HUES64 (cell line): ENCODE measurements at regions not wholly inside any gene's neighbourhood (a gene's known extent, or its start where the extent isn't known, plus 50 kb on each side); places are given as distances from the start of the nearest gene placed in this dataset.

ENCODE experiments used
- H3K27ac ChIP-seq: 2 replicates; pipeline ENCODE4 v1.7.0; 2013; ENCODE audit warnings: low read depth, low read length, inconsistent platforms
- H3K27me3 ChIP-seq: 2 replicates; pipeline ENCODE4 v1.6.1; 2013; ENCODE audit warnings: mild to moderate bottlenecking, low read length; ENCODE audit not compliant: insufficient read depth
- H3K36me3 ChIP-seq: 2 replicates; pipeline ENCODE4 v1.6.1; 2013; ENCODE audit warnings: mild to moderate bottlenecking, low read length; ENCODE audit not compliant: insufficient read depth
- H3K4me1 ChIP-seq: 2 replicates; pipeline ENCODE4 v1.6.1; 2013; ENCODE audit warnings: mild to moderate bottlenecking, low read length, moderate library complexity; ENCODE audit not compliant: insufficient read depth
- H3K4me3 ChIP-seq: 2 replicates; pipeline ENCODE4 v1.5.1; 2013; ENCODE audit warnings: mild to moderate bottlenecking, low read length, moderate library complexity
- H3K9ac ChIP-seq: 2 replicates; pipeline ENCODE4 v1.6.1; 2013; ENCODE audit warnings: mild to moderate bottlenecking, low read depth, low read length
- H3K9me3 ChIP-seq: 2 replicates; pipeline ENCODE4 v1.6.1; 2013; ENCODE audit warnings: low read depth, low read length; ENCODE audit not compliant: insufficient read depth
- WGBS: fragments of 150-250, 120-280 bp; methylation state at CpG from one replicate; pipeline ENCODE4 v1.1.7; 2013; ENCODE audit warnings: missing lambda C conversion rate; 5-methylcytosine and 5-hydroxymethylcytosine counted together

DNA sequence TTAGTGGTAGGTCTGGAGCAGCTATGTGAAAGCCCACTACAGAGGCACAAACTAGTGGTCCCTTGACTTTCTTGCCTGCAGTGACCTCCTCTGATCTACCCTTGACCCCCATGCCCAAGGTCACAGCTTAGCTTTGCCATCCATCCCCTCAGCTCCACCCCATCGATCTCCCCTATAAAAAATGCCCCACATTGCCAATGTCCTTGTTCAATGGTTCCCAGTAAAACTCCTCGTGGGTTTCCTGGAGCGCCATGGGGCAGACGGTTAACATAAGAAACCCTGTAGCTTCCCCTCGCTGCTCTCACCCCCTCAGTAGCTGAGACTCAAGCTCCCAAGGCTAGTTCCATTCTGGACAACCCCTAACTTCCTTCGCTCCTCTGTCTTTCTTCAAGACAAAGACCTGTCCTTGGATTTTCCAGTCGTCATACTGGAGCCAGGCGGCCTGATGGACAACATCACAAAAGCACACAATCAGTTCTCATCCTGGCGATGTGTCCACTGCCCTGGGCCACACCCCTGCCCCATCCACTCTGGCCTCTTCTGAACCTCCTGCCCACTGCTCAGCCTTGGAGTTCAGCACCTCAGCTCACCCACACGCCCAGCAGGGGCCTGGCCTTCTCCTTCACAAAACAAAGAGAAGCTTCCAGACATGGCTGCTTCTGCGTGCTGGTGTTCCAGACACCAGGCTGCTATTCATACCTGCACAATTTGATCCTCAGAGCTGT lies 1429.3 kb downstream of the BRD1 start:
- Histone ChIP-seq H3K27ac (no peak overlapping the region), H3K9me3 (no peaks in the 10 kb centered on the region), H3K9ac (no peak overlapping the region), H3K36me3 (no peaks in the 10 kb centered on the region), H3K4me3 (no peak overlapping the region), H3K4me1 (no peaks in the 10 kb centered on the region), H3K27me3 (no peaks in the 10 kb centered on the region)
- 93% methylated on average over 11 of the region's 11 CpGs for WGBS

DNA sequence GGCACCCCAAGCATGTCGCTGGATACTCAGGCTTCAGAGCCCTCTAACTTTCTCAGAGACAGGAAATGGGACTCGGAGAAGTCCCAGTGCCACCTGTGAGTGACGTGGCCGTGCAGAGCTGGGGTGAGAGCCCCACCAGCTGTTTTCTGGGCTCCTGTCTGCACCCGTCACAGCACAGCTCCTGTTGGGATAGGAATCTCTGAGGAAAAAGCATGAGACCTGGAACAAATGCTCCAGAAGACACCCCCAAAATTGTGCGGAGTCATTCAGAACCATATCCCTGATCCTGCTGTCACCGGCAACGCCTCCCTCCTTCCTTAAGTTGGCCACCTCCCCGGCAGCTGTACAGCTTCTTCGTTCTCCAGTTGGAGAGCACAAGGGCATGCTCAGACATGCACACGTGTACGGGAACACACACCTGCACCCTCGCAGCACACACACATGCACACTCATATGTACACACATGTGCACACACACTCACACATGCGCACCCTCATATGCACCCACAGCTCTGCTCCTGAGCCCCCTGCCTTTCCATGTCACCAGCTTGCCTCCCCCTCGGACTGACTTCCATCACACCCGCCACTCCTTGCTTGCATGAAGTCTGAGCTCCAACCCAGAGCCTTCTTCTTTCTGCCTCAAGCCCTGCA lies 1430.0 kb downstream of the BRD1 start:
- Histone ChIP-seq H3K27me3 (no peaks in the 10 kb centered on the region), H3K36me3 (no peaks in the 10 kb centered on the region), H3K27ac (no peak overlapping the region), H3K9ac (no peak overlapping the region), H3K4me1 (no peaks in the 10 kb centered on the region), H3K4me3 (no peak overlapping the region), H3K9me3 (no peaks in the 10 kb centered on the region)
- WGBS: 94% methylated on average over 16 of the region's 16 CpGs

DNA sequence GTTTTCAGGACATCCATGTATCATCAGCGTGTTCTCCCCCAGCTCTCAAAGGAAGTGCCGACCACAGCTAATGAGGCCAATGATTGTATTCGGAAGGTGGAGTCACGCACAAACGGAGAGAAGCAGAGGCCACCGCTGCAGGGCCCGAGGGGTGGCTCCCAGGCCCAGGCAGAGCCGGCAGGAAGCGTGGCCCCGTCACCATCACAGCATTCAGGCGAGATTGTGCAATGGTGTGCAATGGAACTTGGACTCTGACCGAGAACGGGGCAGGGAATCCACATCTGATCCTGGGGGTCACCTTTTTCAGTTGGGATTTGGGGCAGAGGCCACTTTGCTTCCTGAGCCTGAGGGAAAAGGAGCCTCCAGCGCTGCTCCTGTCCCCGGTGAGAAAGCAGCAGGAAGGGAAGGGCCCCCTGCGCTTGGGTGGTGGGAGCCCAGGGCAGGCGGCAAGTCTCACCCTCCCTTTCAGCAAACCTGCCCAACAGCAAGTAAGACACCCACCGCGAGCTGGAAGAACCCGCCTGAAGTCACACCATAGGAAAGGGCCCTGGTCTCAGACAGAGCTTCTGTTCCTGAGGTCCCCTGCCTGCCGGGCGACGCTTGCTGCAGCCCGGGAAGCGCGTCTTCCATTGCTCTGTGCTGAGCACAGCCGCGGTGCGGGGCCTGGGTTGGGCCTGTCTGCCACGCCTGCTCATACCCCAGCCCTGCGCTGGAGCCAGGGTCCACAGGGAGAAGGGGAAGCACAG lies 1430.7 kb downstream of the BRD1 start:
- WGBS: 91% methylated on average over 31 of the region's 31 CpGs
- no peaks in the 10 kb centered on the region for H3K27me3 ChIP-seq
- no peak overlapping the region for H3K27ac ChIP-seq
- no peak overlapping the region for H3K9ac ChIP-seq
- H3K9me3 ChIP-seq: no peaks in the 10 kb centered on the region
- H3K4me1 ChIP-seq: no peaks in the 10 kb centered on the region
- H3K36me3 ChIP-seq: no peaks in the 10 kb centered on the region
- H3K4me3 ChIP-seq: no peak overlapping the region

DNA sequence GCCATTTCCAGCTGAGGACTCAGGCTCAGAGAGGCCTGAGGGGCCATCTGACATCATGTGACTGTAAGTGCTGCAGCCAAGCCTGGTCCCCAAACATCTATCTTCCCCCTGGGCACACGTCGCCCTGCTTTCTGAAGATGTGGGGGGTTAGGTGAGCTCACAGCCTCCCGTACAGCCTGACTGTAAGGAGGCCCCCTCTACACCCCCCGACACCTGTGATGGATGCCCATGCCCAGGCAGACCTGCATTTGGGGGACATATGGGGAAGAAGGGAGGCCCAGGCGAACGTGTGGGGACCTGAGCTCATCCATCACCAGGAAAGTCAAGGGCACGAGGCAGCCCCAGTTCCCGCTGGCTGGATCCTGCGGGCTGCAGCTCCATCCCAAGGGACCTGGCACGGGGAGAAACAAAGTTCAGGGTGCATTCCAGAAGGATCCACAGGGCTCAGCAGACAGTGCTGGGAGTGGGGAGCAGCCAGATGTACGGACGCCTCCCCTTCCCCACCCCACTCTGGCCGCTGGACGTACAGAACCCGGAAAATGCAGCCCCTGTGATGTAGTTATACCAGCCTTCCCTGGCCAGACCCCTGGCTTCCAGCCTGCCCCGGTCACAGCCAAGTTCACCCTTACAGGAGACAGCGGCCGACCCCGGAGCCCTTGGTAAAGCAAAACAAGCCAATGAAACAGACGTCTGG lies 1431.4 kb downstream of the BRD1 start:
- H3K4me3 ChIP-seq: no peak overlapping the region
- H3K27ac ChIP-seq: no peak overlapping the region
- H3K9me3 ChIP-seq: no peaks in the 10 kb centered on the region
- WGBS: 95% methylated on average over 20 of the region's 20 CpGs
- no peaks in the 10 kb centered on the region for H3K4me1 ChIP-seq
- H3K36me3 ChIP-seq: no peaks in the 10 kb centered on the region
- no peaks in the 10 kb centered on the region for H3K27me3 ChIP-seq
- H3K9ac ChIP-seq: no peak overlapping the region

DNA sequence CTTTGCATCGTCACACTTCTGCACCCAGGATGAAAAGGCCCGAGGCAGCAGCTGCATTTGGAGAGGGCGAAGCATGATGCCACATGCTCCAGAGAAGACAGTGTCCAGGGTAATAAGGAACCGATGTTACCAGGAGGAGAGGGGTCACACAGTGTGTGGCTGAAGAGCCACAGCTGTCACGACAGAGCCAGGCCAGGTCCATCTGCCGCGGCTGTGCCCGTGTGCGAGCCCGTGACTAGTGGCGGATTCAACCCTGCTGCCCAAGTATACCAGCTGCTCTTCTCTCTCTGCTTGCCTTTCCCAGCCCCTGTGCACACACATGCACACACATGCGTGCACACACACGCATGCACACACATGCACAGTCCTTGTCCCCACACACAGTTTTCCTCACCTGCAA lies 1432.5 kb downstream of the BRD1 start:
- H3K27ac ChIP-seq: no peak overlapping the region
- no peaks in the 10 kb centered on the region for H3K27me3 ChIP-seq
- no peaks in the 10 kb centered on the region for H3K36me3 ChIP-seq
- H3K9me3 ChIP-seq: no peaks in the 10 kb centered on the region
- WGBS: 95% methylated on average over 13 of the region's 13 CpGs
- no peak overlapping the region for H3K4me3 ChIP-seq
- no peaks in the 10 kb centered on the region for H3K4me1 ChIP-seq
- no peak overlapping the region for H3K9ac ChIP-seq

DNA sequence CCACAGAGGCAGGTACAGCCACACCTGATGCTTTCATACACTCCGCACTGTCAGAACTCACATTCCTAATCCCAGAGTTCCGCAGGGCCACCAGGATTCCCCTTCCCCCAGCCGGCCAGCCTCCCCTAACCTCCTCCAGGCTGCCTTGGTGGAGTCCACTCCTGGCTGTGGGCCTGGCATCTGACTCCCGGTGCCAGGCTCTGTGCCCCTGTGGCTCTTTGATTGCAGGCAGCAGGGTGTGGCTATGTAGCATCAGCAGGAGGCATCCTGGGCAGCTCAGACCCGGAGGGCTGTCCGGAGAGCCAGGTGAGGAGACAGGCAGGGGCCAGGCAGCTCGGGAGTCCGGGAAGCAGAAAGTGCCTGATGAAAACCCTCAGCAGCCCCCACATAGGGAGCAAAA lies 1432.9 kb downstream of the BRD1 start:
- Histone ChIP-seq H3K27ac (no peak overlapping the region), H3K27me3 (no peaks in the 10 kb centered on the region), H3K36me3 (no peaks in the 10 kb centered on the region), H3K4me1 (no peaks in the 10 kb centered on the region), H3K4me3 (no peak overlapping the region), H3K9ac (no peak overlapping the region), H3K9me3 (no peaks in the 10 kb centered on the region)
- WGBS: 88% methylated on average over 8 of the region's 8 CpGs

DNA sequence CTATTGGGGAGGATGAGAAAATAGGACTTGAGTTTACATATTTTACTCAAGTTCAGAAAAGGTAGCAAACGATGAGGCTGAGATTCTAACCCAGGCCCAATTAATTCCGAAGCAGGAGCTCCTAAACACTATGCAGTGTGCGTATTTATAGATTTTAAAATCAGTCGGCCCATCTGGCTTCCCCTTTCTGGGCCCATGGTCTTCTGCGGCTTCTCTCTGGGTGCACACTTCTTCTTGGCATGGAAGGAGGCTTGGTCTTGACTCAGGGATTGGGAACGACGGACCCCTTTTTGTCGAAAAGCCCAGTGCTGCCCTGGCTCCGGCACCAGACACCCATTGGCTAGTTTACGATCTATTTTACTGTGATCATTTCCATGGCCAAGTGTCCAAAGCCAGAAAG lies 1433.8 kb downstream of the BRD1 start:
- Histone ChIP-seq H3K36me3 (no peaks in the 10 kb centered on the region), H3K4me1 (no peaks in the 10 kb centered on the region), H3K27me3 (no peaks in the 10 kb centered on the region), H3K9ac (no peak overlapping the region), H3K9me3 (no peaks in the 10 kb centered on the region), H3K27ac (no peak overlapping the region), H3K4me3 (no peak overlapping the region)
- WGBS: 95% methylated on average over 10 of the region's 10 CpGs

DNA sequence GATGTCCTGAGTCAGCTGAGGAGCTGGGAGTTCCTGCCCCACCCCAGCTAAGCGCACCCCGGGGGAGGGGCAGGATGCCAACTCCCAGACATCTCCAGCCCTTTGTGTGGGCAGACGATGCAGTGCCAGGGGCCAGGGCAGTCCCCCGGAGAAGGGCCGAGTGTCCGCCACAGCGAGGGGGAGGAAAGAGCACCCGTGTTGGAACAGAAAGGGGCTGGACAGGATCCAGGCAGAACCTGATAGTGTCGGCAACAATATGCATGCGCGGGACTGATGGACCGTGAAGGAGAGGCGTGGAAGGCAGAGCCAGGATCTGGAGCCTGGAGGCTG lies 1434.7 kb downstream of the BRD1 start:
- Histone ChIP-seq H3K4me1 (no peaks in the 10 kb centered on the region), H3K27me3 (no peaks in the 10 kb centered on the region), H3K27ac (no peak overlapping the region), H3K4me3 (no peak overlapping the region), H3K9ac (no peak overlapping the region), H3K36me3 (no peaks in the 10 kb centered on the region), H3K9me3 (no peaks in the 10 kb centered on the region)
- 92% methylated on average over 13 of the region's 13 CpGs for WGBS

DNA sequence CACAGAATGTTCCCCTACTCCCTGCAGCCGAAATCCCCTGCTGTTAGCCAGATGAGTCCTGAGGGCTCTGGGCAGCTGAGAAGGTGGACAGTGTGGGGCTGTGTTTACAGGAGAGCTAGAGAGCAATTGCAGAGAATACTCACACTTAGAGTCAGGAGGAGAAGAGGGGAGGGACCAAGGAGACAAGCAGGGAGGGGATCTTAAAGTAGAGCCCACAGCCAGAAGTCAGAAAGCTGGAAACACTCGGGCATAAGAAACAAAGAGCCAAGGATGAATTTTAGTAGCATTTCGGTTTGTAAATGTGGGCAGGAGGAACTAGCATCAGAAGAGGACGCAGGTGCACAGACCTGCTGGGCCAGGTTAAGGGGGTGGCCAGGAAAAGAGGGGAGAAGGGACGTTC lies 1435.9 kb downstream of the BRD1 start:
- Histone ChIP-seq H3K27ac (no peak overlapping the region), H3K4me3 (no peak overlapping the region), H3K9ac (no peak overlapping the region), H3K36me3 (no peaks in the 10 kb centered on the region), H3K27me3 (no peaks in the 10 kb centered on the region), H3K4me1 (no peaks in the 10 kb centered on the region), H3K9me3 (no peaks in the 10 kb centered on the region)
- 90% methylated on average over 4 of the region's 5 CpGs for WGBS

DNA sequence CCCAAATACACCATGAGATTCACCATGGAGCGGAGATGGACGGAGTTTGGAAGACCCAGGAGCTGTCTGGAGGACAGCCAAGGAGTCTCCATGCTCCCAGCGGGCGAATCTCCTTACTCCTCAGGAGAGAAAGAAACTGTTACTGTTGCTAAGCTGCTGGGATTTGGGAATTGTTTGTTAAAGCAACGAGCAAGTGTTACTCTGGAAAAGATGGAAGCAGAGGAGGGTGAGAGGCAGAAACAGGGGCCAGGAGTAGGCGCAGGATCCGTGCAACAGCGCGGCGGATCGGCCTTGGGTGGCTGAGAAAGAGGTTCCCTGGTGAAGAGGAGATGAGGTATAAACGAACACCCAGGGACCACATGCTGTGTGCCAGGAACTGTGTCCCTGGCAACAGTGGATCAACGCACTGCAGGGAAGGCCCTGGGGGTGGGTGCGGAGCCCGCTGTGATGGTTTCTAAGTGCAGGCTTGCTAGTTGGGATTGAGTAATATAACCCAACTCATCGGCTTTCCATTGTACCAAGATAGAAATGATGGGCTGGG lies 1436.4 kb downstream of the BRD1 start:
- no peak overlapping the region for H3K4me3 ChIP-seq
- WGBS: 86% methylated on average over 15 of the region's 16 CpGs
- no peaks in the 10 kb centered on the region for H3K4me1 ChIP-seq
- no peak overlapping the region for H3K27ac ChIP-seq
- peaks cover under 1% of the 10 kb centered on the region; the same call in 1 of the 2 replicates for H3K9me3 ChIP-seq
- no peaks in the 10 kb centered on the region for H3K27me3 ChIP-seq
- no peaks in the 10 kb centered on the region for H3K36me3 ChIP-seq
- no peak overlapping the region for H3K9ac ChIP-seq

DNA sequence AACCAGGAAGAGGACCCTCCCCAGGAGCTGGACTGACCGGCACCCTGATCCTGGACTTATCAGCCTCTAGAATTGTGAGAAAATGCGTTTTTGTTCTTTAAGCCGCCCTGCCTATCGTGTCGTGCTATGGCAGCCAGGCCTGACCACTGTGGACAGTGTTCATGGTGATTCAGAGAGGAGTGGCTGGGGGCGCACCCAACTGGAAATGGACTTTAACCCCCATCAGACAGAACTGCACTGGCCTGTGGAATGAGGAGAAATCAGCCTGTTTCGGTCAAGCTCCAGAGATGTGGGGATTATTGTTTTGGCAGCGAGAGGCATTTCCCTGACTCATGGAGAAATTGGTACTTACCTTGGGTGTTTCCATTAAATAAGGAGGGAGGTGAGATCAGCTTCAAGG lies 1437.8 kb downstream of the BRD1 start:
- no peaks in the 10 kb centered on the region for H3K36me3 ChIP-seq
- peaks cover 10% of the 10 kb centered on the region; the same call in 1 of the 2 replicates for H3K9me3 ChIP-seq
- no peak overlapping the region for H3K9ac ChIP-seq
- H3K4me1 ChIP-seq: no peaks in the 10 kb centered on the region
- 97% methylated on average over 8 of the region's 8 CpGs for WGBS
- H3K4me3 ChIP-seq: no peak overlapping the region
- H3K27ac ChIP-seq: no peak overlapping the region
- no peaks in the 10 kb centered on the region for H3K27me3 ChIP-seq
